ENCODE measurements at regions not wholly inside any gene's neighbourhood (a gene's known extent, or its start where the extent isn't known, plus 50 kb on each side); places are given as distances from the start of the nearest gene placed in this dataset.

DNA sequence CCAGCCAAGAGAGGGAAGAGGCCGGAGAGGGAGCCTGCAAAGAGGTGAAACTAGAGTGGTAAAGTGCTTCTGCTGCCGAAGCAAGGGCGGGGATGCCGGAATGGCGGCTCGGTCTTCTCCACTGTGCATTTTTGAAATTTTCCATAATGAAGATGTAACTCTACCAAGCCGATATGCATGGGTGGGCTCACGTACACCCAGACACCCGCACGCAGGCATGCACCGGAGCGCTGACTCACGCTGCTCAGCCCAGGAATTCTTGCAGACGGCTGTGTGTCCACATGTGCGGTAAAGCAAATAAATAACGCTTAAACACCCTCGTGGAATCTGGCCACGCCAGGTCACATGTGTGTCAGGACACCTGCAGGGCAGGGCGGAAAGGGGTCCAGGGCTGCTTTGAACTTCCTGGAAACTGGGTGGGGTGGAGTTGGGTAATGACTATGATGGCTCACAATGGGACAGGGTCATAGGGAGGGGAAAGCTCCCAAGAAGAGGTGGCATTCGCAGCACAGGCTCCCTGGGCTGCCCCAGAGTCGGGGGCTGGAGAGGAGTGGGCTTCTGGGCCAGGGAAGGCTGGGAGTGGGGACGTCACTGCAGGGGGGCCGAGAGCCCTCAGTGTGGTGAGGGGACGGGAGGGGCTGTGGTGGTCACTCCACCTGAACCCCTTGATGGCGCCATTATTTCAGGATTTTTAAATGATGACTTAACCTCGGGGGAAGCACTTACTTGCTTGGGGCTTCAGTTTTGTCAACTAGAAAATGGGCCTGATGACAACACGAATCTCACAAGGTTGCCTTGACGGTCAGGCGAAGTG, 265.5 kb downstream of the PARN start:
- ATAC-seq (peak; percentile 37), DNase-seq (no peak)
- intact Hi-C loops (cut with DNase I, micrococcal nuclease), result no loop called here

GRCh38 chr16:14364112-14364385, 266.0 kb downstream of the PARN start:
- ATAC-seq (no peak), DNase-seq (no peak)
- intact Hi-C loops (cut with DNase I, micrococcal nuclease), result no loop called here

- ATAC-seq (no peak), DNase-seq (no peak)
- intact Hi-C loops (cut with DNase I, micrococcal nuclease), result no loop called here
Observed at GRCh38 chr16:14362774-14363371, 267.2 kb downstream of the PARN start.

DNA sequence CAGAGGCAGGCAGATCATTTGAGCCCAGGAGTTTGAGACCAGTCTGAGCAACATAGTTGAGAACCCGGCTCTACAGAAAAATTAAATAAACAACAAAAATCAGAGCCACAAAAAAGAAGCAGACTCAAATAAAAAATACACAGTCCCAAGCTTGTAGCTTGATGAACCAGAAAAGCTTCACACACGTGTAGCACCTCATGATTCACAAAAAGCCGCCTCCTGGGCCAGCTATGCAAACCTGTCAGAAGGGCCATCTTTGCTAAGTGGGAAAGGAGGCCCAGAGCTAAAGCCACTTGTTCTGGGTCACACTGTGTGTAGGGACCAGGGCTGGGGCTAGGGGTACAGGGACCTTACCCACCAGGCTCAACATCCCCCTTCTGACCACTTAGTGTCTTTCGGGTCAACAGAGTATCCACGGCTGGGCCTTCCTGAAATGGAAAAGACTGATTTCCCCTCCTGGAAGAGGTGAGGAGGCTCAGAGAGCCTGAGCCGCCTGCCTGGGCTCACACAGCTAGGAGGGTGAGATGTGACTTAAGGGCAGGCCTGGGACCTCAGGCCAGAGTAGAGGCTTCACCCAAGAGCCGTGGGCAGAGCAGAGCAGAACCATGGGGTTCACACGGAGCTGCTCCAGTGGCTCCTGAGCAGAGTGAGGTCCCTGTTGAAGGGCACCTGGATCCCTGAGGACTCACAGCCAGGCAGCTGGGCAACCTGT, 269.6 kb downstream of the PARN start:
- DNase-seq (no peak), ATAC-seq (no peak)
- intact Hi-C loops (cut with DNase I, micrococcal nuclease), result no loop called here

- DNase-seq (no peak), ATAC-seq (no peak)
- intact Hi-C loops (cut with DNase I, micrococcal nuclease), result no loop called here
Observed at GRCh38 chr16:14358697-14359305, 271.3 kb downstream of the PARN start.

- intact Hi-C loops (cut with DNase I, micrococcal nuclease), result no loop called here
- DNase-seq (no peak), ATAC-seq (no peak)
Observed at GRCh38 chr16:14357328-14357727, 272.7 kb downstream of the PARN start.

GRCh38 chr16:14356064-14356463, 274.0 kb downstream of the PARN start:
- no peak for DNase-seq
- intact Hi-C loops (cut with DNase I, micrococcal nuclease), result no loop called here
- ATAC-seq, result no peak

DNA sequence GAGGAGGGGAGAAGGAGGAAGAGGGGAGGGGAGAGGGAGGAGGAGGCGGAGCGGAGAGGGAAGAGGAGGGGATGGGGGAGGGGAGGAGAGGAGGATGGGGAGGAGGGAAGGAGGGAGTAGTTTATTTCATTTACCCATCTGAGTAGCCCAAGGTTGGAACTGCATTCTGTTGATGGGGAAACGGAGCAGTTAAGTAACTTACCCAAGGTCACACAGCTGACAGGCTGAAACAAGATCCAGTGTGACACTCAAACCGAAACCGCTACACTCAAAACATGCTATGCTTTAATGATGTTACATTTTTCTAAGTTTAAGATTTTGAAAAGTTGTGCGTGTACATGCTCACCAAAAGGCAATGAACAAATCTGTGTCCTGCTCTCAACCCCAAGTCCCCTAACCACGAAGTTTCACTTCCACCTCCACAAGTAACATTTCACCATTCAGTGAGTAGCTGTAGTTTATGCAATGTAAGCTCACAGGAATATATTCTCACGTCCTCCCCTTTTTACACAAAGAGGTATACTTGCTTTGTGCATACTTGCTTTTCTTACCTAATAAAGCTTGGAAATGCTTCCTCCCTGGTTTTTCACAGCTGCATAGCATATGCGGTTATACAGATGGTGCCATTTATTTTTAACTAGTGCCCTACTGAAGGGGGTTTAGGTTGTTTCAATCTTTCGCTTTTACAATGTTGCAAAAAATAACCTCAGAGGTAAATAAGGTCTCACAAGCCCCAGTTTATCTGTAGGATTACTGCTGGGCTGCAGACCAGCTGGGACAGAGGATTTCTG, 275.3 kb downstream of the PARN start:
- intact Hi-C loops (cut with DNase I, micrococcal nuclease), result no loop called here
- ATAC-seq (peak; percentile 21), DNase-seq (no peak)

DNA sequence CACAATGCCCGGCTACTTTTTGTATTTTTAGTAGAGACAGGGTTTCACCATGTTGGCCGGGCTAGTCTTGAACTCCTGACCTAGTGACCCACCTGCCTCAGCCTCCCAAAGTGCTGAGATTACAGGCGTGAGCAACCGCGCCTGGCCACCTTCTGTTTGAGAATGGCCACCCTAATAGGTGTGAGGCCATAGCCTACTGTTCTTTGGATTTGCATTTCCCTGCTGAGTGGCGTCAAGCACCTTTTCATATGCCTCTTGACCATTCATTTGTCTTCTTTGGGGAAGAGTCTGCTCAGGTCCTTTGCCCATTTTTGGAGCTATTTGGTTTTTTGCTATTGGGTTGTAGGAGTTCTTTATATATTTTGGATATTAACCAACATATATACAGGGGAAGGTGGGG, 276.7 kb downstream of the PARN start:
- DNase-seq (no peak), ATAC-seq (no peak)
- intact Hi-C loops (cut with DNase I, micrococcal nuclease), result no loop called here

DNA sequence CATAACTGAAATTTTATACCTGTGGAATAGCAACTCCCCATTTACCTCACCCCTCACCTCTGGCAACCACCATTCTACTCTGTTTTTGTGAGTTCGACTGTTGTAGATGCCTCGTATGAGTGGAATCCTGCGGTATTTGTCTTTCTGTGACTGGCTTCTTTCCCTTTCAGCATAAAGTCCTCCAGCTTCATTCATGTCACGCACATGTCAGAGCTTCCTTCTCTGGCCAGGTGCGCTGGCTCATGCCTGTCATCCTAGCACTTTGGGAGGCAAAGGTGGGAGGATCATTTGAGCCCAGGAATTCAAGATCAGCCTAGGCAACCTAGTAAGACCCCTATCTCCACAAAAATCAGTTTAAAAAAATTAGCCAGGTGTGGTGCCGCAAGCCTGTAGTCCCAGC, 278.4 kb downstream of the PARN start:
- no peak for DNase-seq
- intact Hi-C loops (cut with DNase I, micrococcal nuclease), result no loop called here
- ATAC-seq, result no peak

DNA sequence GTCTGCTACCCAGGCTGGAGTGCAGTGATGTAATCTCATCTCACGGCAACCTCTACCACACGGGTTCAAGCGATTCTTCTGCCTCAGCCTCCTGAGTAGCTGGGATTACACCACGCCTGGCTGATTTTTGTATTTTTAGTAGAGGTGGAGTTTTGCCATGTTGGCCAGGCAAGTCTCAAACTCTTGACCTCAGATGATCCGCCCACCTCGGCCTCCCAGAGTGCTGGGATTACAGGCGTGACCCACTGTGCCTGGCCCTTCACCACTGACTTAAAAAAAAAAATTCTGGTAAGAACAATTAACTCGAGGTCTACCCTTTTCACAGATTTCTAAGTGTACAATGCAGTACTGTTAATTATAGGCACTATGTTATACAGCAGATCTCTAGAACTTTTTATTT, 279.4 kb downstream of the PARN start:
- DNase-seq (no peak), ATAC-seq (no peak)
- intact Hi-C loops (cut with DNase I, micrococcal nuclease), result no loop called here

DNA sequence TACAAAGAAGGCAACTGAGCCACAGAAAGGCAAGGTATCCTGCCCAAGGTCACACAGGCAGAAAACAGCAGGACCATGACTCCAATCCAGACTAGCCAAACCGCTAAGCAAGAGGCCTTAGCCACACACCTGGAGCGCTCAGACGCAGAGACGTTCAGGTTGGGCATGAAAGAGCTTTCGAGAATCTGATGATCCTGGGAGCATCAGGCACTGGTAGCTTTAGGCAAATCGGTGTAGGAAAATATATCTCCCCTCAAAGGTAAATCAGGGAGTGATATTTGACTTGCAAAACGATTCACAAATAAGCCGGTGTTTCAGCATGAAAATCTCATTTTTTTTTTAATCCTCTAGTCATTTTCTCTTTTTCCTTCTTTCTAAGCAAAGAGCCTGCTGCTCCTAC, 279.0 kb downstream of the MRTFB start:
- intact Hi-C loops (cut with DNase I, micrococcal nuclease), result no loop called here
- ATAC-seq, result no peak

GRCh38 chr16:14347706-14348105, 276.6 kb downstream of the MRTFB start:
- intact Hi-C loops (cut with DNase I, micrococcal nuclease), result no loop called here
- ATAC-seq (no peak), DNase-seq (no peak)

More for the DNA sequence above, 279.0 kb downstream of the MRTFB start:
- no peak for DNase-seq

GRCh38 chr16:14346278-14347142, 275.4 kb downstream of the MRTFB start:
- intact Hi-C loops (cut with DNase I, micrococcal nuclease), result no loop called here
- no peak for DNase-seq
- no peak for ATAC-seq

DNA sequence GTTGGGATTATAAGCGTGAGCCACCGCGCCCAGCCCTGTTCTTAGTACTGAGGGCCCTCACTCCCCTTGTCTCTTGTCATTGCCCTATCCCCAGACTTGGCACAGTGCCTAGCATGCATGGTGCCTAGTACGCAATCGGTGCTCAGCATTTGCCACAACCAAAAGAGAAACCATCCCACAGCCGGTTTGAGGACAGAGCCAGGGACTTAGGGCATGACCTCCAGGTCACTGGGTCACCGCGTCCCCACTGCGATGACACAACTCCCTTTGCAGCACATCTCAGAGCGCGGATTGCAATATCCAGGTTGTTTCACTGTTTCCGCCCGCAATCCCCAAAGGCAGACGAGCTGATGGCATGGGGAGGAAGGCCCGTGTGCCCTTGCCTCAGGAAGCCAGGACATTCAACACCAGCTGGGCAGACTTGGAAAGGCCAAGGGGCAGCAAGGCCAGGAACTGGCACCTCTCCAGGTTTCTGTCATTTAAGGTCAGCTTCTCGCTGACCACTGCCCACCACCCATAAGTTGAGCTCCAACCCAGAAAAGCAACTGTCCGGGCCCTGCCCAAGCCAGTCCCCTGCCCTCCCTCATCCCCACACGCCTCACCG, 274.5 kb downstream of the MRTFB start:
- no peak for ATAC-seq

DNA sequence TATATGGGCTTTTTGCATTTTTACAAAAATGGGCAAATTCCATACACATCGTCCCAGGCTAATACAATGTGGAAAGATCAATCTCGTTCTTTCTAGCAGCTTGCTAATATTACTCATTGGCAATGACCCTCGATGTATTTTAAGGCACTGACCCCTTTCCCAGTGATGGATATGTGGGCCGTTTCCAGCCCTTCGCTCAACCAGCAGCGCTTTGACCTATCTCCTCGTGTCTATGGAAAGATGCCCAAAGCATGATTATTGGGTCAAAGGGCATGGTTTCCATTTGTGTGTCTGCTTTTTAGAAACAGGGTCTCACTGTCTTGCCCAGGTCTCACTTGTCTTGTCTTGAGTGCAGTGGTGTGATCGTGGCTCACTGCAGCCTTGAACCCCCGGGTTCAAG, 273.8 kb downstream of the MRTFB start:
- ATAC-seq (no peak), DNase-seq (no peak)
- intact Hi-C loops (cut with DNase I, micrococcal nuclease), result no loop called here

More for the DNA sequence above, 274.5 kb downstream of the MRTFB start:
- intact Hi-C loops (cut with DNase I, micrococcal nuclease), result no loop called here
- no peak for DNase-seq

GRCh38 chr16:14344292-14344691, 273.2 kb downstream of the MRTFB start:
- DNase-seq, result no peak
- no peak for ATAC-seq
- intact Hi-C loops (cut with DNase I, micrococcal nuclease), result no loop called here
